AG10803 (cell line): ENCODE measurements at regions not wholly inside any gene's neighbourhood (a gene's known extent, or its start where the extent isn't known, plus 50 kb on each side); places are given as distances from the start of the nearest gene placed in this dataset.

Experiments
- DNase-seq: peaks from one replicate; pipeline ENCODE4 v3.0.0; 2010; ENCODE audit warnings: low read depth
- H3K4me3 ChIP-seq: 2 replicates; pipeline ENCODE4 v1.5.1; 2011; ENCODE audit warnings: mild to moderate bottlenecking, low read length, control low read depth
- CTCF ChIP-seq: conservative IDR thresholded peaks from 2 replicates; pipeline ENCODE4 v1.5.1; 2011; ENCODE audit warnings: mild to moderate bottlenecking, low read length, control low read depth, inconsistent platforms

- no peak overlapping the region for H3K4me3 ChIP-seq
- TF ChIP-seq CTCF, result no peak
- no peak for DNase-seq
Measured at GRCh38 chrX:96382018-96382417, 302.6 kb upstream of the DIAPH2 start.

- DNase-seq, result no peak
- TF ChIP-seq CTCF, result no peak
- no peak overlapping the region for H3K4me3 ChIP-seq
Measured at GRCh38 chrX:96383428-96383827, 301.2 kb upstream of the DIAPH2 start.

- DNase-seq, result no peak
- no peak overlapping the region for H3K4me3 ChIP-seq
- no peak for TF ChIP-seq CTCF
Measured at GRCh38 chrX:96386325-96386724, 298.3 kb upstream of the DIAPH2 start.

GRCh38 chrX:96386981-96387380, 297.7 kb upstream of the DIAPH2 start:
- TF ChIP-seq CTCF, result no peak
- H3K4me3 ChIP-seq, result no peak overlapping the region
- DNase-seq, result no peak

- no peak for DNase-seq
- TF ChIP-seq CTCF, result no peak
- H3K4me3 ChIP-seq, result no peak overlapping the region
Measured at GRCh38 chrX:96387801-96388200, 296.8 kb upstream of the DIAPH2 start.

GRCh38 chrX:96389281-96390047, 295.2 kb upstream of the DIAPH2 start:
- TF ChIP-seq CTCF, result no peak
- DNase-seq, result no peak
- no peak overlapping the region for H3K4me3 ChIP-seq

GRCh38 chrX:96394598-96394997, 290.0 kb upstream of the DIAPH2 start:
- no peak for TF ChIP-seq CTCF
- H3K4me3 ChIP-seq, result no peak overlapping the region
- DNase-seq, result no peak
